HepG2 (cell line): ENCODE measurements at regions not wholly inside any gene's neighbourhood (a gene's known extent, or its start where the extent isn't known, plus 50 kb on each side); places are given as distances from the start of the nearest gene placed in this dataset.
A peak's percentile ranks its signal among the peaks of the same experiment; 100 is the strongest.

ENCODE experiments used
- ATAC-seq: fragments of 200-7000 bp; cut with Tn5 transposase; 3 replicates; pipeline ENCODE4 v1.9.1; 2020; ENCODE audit warnings: mild to moderate bottlenecking, moderate library complexity
- BruUV-seq: library from RNA; stranded (reverse); fragments of 400-500 nt; replicated peaks from 2 replicates; lab custom pipeline; 2021; lab: Mats Ljungman, UMichigan
- CTCF ChIA-PET: fragments of 300-600 bp; formaldehyde crosslinking; extraction: SDS; loops from one replicate; lab custom pipeline; 2021; ENCODE audit warnings: low total read pairs, inconsistent platforms, low intra/inter-chr PET ratio; lab: Yijun Ruan, JAX
- POLR2A ChIA-PET: fragments of 350-600 bp; sonication (Branson Sonifier 250); formaldehyde crosslinking; loops from one replicate; lab custom pipeline; 2020; ENCODE audit warnings: antibody characterized with exemption, inconsistent platforms; lab: Yijun Ruan, JAX
- DNase-seq: peaks from one replicate; pipeline ENCODE4 v3.0.0-alpha.2; 2015; ENCODE audit warnings: low spot score
- FAIRE-seq: peaks from 3 replicates; lab custom pipeline; 2011; peaks lifted over from hg19 to GRCh38; lab: Jason Lieb, UNC
- H2AFZ ChIP-seq: one replicate; pipeline ENCODE4 v1.6.1; 2011; ENCODE audit warnings: low read length, inconsistent platforms
- H3K27ac ChIP-seq: fragments of 300-600 bp; 3 replicates; pipeline ENCODE4 v1.8.0; 2011; ENCODE audit warnings: mixed run types, mild to moderate bottlenecking, mixed read lengths, low read length, inconsistent platforms; ENCODE audit not compliant: insufficient read depth; ENCODE audit errors: extremely low read length
- H3K27me3 ChIP-seq, 2 experiments: fragments of 200-600 bp in 1 of 2; 2 replicates in 1 of 2; 3 replicates in 1 of 2; pipeline versions ENCODE4 v1.6.0 to v1.8.0; 2011; ENCODE audit warnings: low read length in 2 of 2, mild to moderate bottlenecking in 2 of 2, moderate library complexity in 2 of 2, inconsistent platforms in 1 of 2; ENCODE audit not compliant: insufficient read depth in 2 of 2, control insufficient read depth in 1 of 2
- H3K36me3 ChIP-seq, 2 experiments: fragments of 200-600 bp in 1 of 2; replicated peaks in 1 of 2; 2 replicates in 1 of 2; 3 replicates in 1 of 2; pipeline versions ENCODE4 v1.5.1 to v1.8.0; 2011; ENCODE audit warnings: low read length in 2 of 2, inconsistent platforms in 1 of 2; ENCODE audit not compliant: insufficient read depth in 2 of 2, control insufficient read depth in 1 of 2
- H3K4me1 ChIP-seq: 2 replicates; pipeline ENCODE4 v1.5.1; 2012; ENCODE audit warnings: low read length, inconsistent platforms; ENCODE audit not compliant: insufficient read depth
- H3K4me2 ChIP-seq: 2 replicates; pipeline ENCODE4 v1.6.0; 2011; ENCODE audit warnings: low read depth, low read length, inconsistent platforms
- H3K4me3 ChIP-seq, 3 experiments: fragments of 200-600 bp in 1 of 3; sonication (generic), shearing (Covaris generic) in 1 of 3; replicated peaks in 1 of 3; 2 replicates each; pipeline ENCODE4 v1.5.1; 2011 to 2016; ENCODE audit warnings: low read length in 3 of 3, inconsistent platforms in 2 of 3, low read depth in 2 of 3, mild to moderate bottlenecking in 2 of 3, control low read depth in 1 of 3, mixed read lengths in 1 of 3; ENCODE audit not compliant: insufficient read depth in 1 of 3
- H3K79me2 ChIP-seq: one replicate; pipeline ENCODE4 v1.6.1; 2011; ENCODE audit warnings: low read length, inconsistent platforms; ENCODE audit not compliant: insufficient read depth
- H3K9ac ChIP-seq: 2 replicates; pipeline ENCODE4 v1.6.0; 2011; ENCODE audit warnings: mild to moderate bottlenecking, low read depth, low read length, inconsistent platforms; ENCODE audit not compliant: insufficient read depth
- H3K9me3 ChIP-seq: 2 replicates; pipeline ENCODE4 v1.5.1; 2012; ENCODE audit warnings: mild to moderate bottlenecking, low read length
- H4K20me1 ChIP-seq: 2 replicates; pipeline ENCODE4 v1.6.0; 2011; ENCODE audit warnings: inconsistent platforms, mild to moderate bottlenecking, low read length, moderate library complexity; ENCODE audit not compliant: insufficient read depth
- MAFF ChIP-seq: IDR thresholded peaks from 2 replicates; pipeline ENCODE4 v1.6.1; 2011; ENCODE audit warnings: low read depth, low read length, improper control_type of control experiment
- MAFK ChIP-seq, 2 experiments: IDR thresholded peaks in 1 of 2; conservative IDR thresholded peaks in 1 of 2; 2 replicates each; pipeline ENCODE4 v1.6.1; 2011; ENCODE audit warnings: improper control_type of control experiment in 2 of 2, low read length in 2 of 2
- MIER3 ChIP-seq: IDR thresholded peaks from 2 replicates; pipeline ENCODE4 v1.6.1; 2016; ENCODE audit warnings: missing compliant biosample characterization, borderline replicate concordance
- NFKB2 ChIP-seq: sonication (generic); formaldehyde crosslinking; IDR thresholded peaks from 2 replicates; pipeline ENCODE4 v1.4.0; 2020; ENCODE audit warnings: missing genetic modification reagents, borderline replicate concordance
- SETDB1 ChIP-seq: sonication (generic); formaldehyde crosslinking; IDR thresholded peaks from 2 replicates; pipeline ENCODE4 v1.5.1; 2020; ENCODE audit warnings: missing genetic modification reagents, mild to moderate bottlenecking, borderline replicate concordance
- SMAD3 ChIP-seq: sonication (generic); formaldehyde crosslinking; IDR thresholded peaks from 2 replicates; pipeline ENCODE4 v1.4.0; 2020; ENCODE audit warnings: missing genetic modification reagents
- SNAI1 ChIP-seq: sonication (generic); formaldehyde crosslinking; IDR thresholded peaks from 2 replicates; pipeline ENCODE4 v1.5.0; 2020; ENCODE audit warnings: mild to moderate bottlenecking, missing genetic modification reagents, borderline replicate concordance
- SRSF9 ChIP-seq: fragments of 200-400 bp; formaldehyde crosslinking; IDR thresholded peaks from 2 replicates; pipeline ENCODE4 v1.6.1; 2018; ENCODE audit warnings: borderline replicate concordance, mild to moderate bottlenecking, low read depth, low read length; ENCODE audit not compliant: insufficient read depth, poor library complexity, severe bottlenecking
- ZNF124 ChIP-seq: sonication (generic); formaldehyde crosslinking; IDR thresholded peaks from 2 replicates; pipeline ENCODE4 v1.4.0; 2020; ENCODE audit warnings: missing genetic modification reagents
- ZNF337 ChIP-seq: sonication (generic); formaldehyde crosslinking; IDR thresholded peaks from 2 replicates; pipeline ENCODE4 v1.5.1; 2020; ENCODE audit warnings: missing genetic modification reagents, low read depth, mild to moderate bottlenecking, borderline replicate concordance
- ZNF567 ChIP-seq: sonication (generic); formaldehyde crosslinking; IDR thresholded peaks from 2 replicates; pipeline ENCODE4 v1.8.1; 2023; ENCODE audit warnings: mild to moderate bottlenecking, missing genetic modification reagents, borderline replicate concordance
- ZNF652 ChIP-seq: IDR thresholded peaks from 2 replicates; pipeline ENCODE4 v1.6.1; 2016; ENCODE audit warnings: low read depth, borderline replicate concordance
- WGBS: methylation state at CpG from one replicate; pipeline ENCODE4 v1.1.6; 2017; ENCODE audit warnings: low lambda C conversion rate; 5-methylcytosine and 5-hydroxymethylcytosine counted together
- in situ Hi-C: cut with HindIII; loops from 2 replicates; pipeline ENCODE4 v1.10.0; 2017; ENCODE audit warnings: low pct_unique_long_range_greater_than_20kb; ENCODE audit not compliant: extremely low pct_ligation_motif_present
- intact Hi-C: fragments of 100-400 bp; cut with micrococcal nuclease; formaldehyde crosslinking; loops from one replicate; pipeline ENCODE4 v1.10.0; 2022; ENCODE audit not compliant: unreplicated experiment
- TF ChIP-seq, protein P1 (sequence below): sonication (generic); formaldehyde crosslinking; IDR thresholded peaks from 2 replicates; pipeline ENCODE4 v1.4.0; 2020; ENCODE audit warnings: missing genetic modification reagents
- TF ChIP-seq, protein P2 (sequence below): sonication (generic); formaldehyde crosslinking; IDR thresholded peaks from 2 replicates; pipeline ENCODE4 v1.5.0; 2020; ENCODE audit warnings: missing genetic modification reagents

DNA sequence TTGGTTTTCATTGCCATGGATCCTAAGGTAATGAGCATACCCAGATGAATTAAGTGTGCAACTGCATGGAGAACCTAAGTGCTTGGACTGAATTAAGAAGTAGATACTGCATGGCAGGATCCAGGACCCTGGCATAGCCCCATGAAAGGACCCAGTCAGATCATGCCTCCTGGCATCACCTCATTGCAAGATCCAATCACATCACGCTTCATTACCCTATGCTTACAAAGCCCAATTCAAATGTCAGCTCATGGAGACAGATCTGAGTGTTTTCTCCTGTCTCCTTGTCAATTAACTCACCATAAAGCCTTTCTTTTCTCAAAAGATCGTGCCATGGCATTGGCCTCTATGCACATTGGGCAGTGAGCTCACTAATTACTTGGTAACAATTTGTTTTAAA, 519.8 kb upstream of the ZNF804A start (continued):
- TF ChIP-seq, protein P1, sequence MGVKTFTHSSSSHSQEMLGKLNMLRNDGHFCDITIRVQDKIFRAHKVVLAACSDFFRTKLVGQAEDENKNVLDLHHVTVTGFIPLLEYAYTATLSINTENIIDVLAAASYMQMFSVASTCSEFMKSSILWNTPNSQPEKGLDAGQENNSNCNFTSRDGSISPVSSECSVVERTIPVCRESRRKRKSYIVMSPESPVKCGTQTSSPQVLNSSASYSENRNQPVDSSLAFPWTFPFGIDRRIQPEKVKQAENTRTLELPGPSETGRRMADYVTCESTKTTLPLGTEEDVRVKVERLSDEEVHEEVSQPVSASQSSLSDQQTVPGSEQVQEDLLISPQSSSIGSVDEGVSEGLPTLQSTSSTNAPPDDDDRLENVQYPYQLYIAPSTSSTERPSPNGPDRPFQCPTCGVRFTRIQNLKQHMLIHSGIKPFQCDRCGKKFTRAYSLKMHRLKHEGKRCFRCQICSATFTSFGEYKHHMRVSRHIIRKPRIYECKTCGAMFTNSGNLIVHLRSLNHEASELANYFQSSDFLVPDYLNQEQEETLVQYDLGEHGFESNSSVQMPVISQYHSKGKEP (CRISPR knock-in tag) = no peak
- TF ChIP-seq NFKB2 (CRISPR knock-in tag) (no peak), SMAD3 (CRISPR knock-in tag) (no peak), SRSF9 (no peak), MIER3 (CRISPR knock-in tag) (no peak), SNAI1 (CRISPR knock-in tag) (no peak), ZNF337 (CRISPR knock-in tag) (no peak), ZNF124 (CRISPR knock-in tag) (no peak), ZNF567 (CRISPR knock-in tag) (no peak), ZNF652 (CRISPR knock-in tag) (no peak)
- TF ChIP-seq, protein P2, sequence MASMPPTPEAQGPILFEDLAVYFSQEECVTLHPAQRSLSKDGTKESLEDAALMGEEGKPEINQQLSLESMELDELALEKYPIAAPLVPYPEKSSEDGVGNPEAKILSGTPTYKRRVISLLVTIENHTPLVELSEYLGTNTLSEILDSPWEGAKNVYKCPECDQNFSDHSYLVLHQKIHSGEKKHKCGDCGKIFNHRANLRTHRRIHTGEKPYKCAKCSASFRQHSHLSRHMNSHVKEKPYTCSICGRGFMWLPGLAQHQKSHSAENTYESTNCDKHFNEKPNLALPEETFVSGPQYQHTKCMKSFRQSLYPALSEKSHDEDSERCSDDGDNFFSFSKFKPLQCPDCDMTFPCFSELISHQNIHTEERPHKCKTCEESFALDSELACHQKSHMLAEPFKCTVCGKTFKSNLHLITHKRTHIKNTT (CRISPR knock-in tag) = no peak

DNA sequence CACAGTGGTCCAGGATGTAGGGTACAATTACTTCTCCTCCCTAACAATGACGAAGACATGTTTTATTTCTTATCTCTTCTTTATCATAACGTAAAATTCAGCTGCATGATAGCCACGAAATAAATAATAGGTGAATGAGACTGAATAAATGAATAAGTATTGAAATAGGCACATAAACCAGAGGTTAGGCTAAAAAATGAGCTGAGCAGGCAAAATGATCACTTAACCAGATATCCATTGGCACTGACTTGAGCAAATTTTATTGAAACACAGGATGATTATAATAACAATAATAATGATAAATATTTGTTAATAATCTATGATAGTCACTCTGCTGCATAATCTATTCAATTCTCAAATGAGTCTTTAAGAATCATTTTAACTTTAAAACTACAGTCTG, 506.9 kb upstream of the ZNF804A start:
- under 1% methylated on average over 3 of the region's 3 CpGs for WGBS
- Histone ChIP-seq H3K4me1 (no peaks in the 10 kb centered on the region), H3K9me3 (no peaks in the 10 kb centered on the region), H3K79me2 (no peaks in the 10 kb centered on the region), H3K9ac (no peak overlapping the region), H3K4me2 (no peak overlapping the region), H2AFZ (no peak overlapping the region), H3K27me3 (no peaks in the 10 kb centered on the region), H4K20me1 (no peaks in the 10 kb centered on the region; the same call in 1 of the 2 replicates)
- in situ Hi-C loops = no loop called here
- BruUV-seq = no TSS peak
- ChIA-PET CTCF (no interaction called here), POLR2A (no interaction called here)
- FAIRE-seq (no peak), ATAC-seq (no peak), DNase-seq (no peak)
- intact Hi-C loops = no loop called here
- TF ChIP-seq MAFF (peak; percentile 53), MAFK (conservative IDR thresholded peaks at IDR 0.05 in 1 of 2, IDR thresholded peaks at IDR 0.05 in 1 of 2; ENCODE audit: low read length in 2 of 2) (peak; percentile 54 to 76), SETDB1 (CRISPR knock-in tag) (no peak)
- TF ChIP-seq, all 625 proteins: peak for 2
- Histone ChIP-seq H3K36me3 (no peaks in the 10 kb centered on the region), H3K4me3 (no peak overlapping the region), H3K27ac (no peak overlapping the region)
